H1 (cell line): ENCODE measurements at regions not wholly inside any gene's neighbourhood (a gene's known extent, or its start where the extent isn't known, plus 50 kb on each side); places are given as distances from the start of the nearest gene placed in this dataset.

Experiments
- CHD7 ChIP-seq: fragments of 300-600 bp; sonication (generic); IDR thresholded peaks from 2 replicates; pipeline ENCODE4 v1.7.1; 2012; ENCODE audit warnings: low read length, moderate library complexity, mild to moderate bottlenecking, inconsistent platforms; ENCODE audit not compliant: insufficient replicate concordance

GRCh38 chr5:81909677-81910076 is 62.1 kb upstream of the ATG10 start (continued):
- no peak for TF ChIP-seq CHD7
